ENCODE measurements at regions not wholly inside any gene's neighbourhood (a gene's known extent, or its start where the extent isn't known, plus 50 kb on each side); places are given as distances from the start of the nearest gene placed in this dataset.

- Histone ChIP-seq H3K4me3 (no peak overlapping the region), H3K4me1 (no peaks in the 10 kb centered on the region), H3K27ac (no peak overlapping the region), H3K27me3 (no peaks in the 10 kb centered on the region), H3K36me3 (no peaks in the 10 kb centered on the region), H3K9me3 (no peaks in the 10 kb centered on the region)
- TF ChIP-seq CTCF (IDR thresholded peaks at IDR 0.05) = no peak
- no peak for DNase-seq
- intact Hi-C loops (cut with DNase I; ENCODE audit: low total_unique reads) = no loop called here
Observed at GRCh38 chr7:124482229-124482628, 283.4 kb downstream of the GPR37 start.

GRCh38 chr7:124480821-124481290 lies 284.7 kb downstream of the GPR37 start:
- TF ChIP-seq CTCF (IDR thresholded peaks at IDR 0.05) = no peak
- Histone ChIP-seq H3K4me3 (no peak overlapping the region), H3K4me1 (no peaks in the 10 kb centered on the region), H3K27ac (no peak overlapping the region), H3K27me3 (no peaks in the 10 kb centered on the region), H3K36me3 (no peaks in the 10 kb centered on the region), H3K9me3 (no peaks in the 10 kb centered on the region)
- no peak for DNase-seq
- intact Hi-C loops (cut with DNase I; ENCODE audit: low total_unique reads) = no loop called here

- H3K36me3 ChIP-seq = no peaks in the 10 kb centered on the region
- intact Hi-C loops (cut with DNase I; ENCODE audit: low total_unique reads) = no loop called here
- no peaks in the 10 kb centered on the region for H3K27me3 ChIP-seq
- no peak for DNase-seq
- H3K27ac ChIP-seq = no peak overlapping the region
- no peaks in the 10 kb centered on the region for H3K4me1 ChIP-seq
- no peak for TF ChIP-seq CTCF (IDR thresholded peaks at IDR 0.05)
- H3K9me3 ChIP-seq = no peaks in the 10 kb centered on the region
- no peak overlapping the region for H3K4me3 ChIP-seq
Observed at GRCh38 chr7:124480036-124480820, 285.4 kb downstream of the GPR37 start.

GRCh38 chr7:124462249-124462648 lies 303.3 kb downstream of the GPR37 start:
- Histone ChIP-seq H3K36me3 (no peaks in the 10 kb centered on the region), H3K27ac (no peak overlapping the region), H3K4me1 (peaks cover 0 to 6% (median 0%) of the 10 kb centered on the region in 4 donors), H3K9me3 (no peaks in the 10 kb centered on the region), H3K27me3 (no peaks in the 10 kb centered on the region), H3K4me3 (no peak overlapping the region)
- no peak for TF ChIP-seq CTCF (IDR thresholded peaks at IDR 0.05)
- DNase-seq = no peak
- intact Hi-C loops (cut with DNase I; ENCODE audit: low total_unique reads) = no loop called here

- H3K27me3 ChIP-seq = no peaks in the 10 kb centered on the region
- no peaks in the 10 kb centered on the region for H3K9me3 ChIP-seq
- H3K36me3 ChIP-seq = no peaks in the 10 kb centered on the region
- no peak overlapping the region for H3K27ac ChIP-seq
- intact Hi-C loops (cut with DNase I; ENCODE audit: low total_unique reads) = no loop called here
- no peak overlapping the region for H3K4me3 ChIP-seq
- no peak for TF ChIP-seq CTCF (IDR thresholded peaks at IDR 0.05)
- H3K4me1 ChIP-seq = peaks cover 0 to 6% (median 0%) of the 10 kb centered on the region in 4 donors
- no peak for DNase-seq
Observed at GRCh38 chr7:124460555-124460954, 305.0 kb downstream of the GPR37 start.
